RCC 7860 (cell line): ENCODE measurements at regions not wholly inside any gene's neighbourhood (a gene's known extent, or its start where the extent isn't known, plus 50 kb on each side); places are given as distances from the start of the nearest gene placed in this dataset.
A peak's percentile ranks its signal among the peaks of the same experiment; 100 is the strongest.
"Not testable (repeated sequence)": the region's sequence is repeated elsewhere in the genome, so short reads cannot be mapped to it uniquely, and the experiment has no call there.

Experiments
- DNase-seq: peaks from one replicate; pipeline ENCODE4 v3.0.0-alpha.2; 2015; ENCODE audit warnings: low spot score
- FAIRE-seq: peaks from 2 replicates; lab custom pipeline; 2012; peaks lifted over from hg19 to GRCh38; lab: Jason Lieb, UNC

DNA sequence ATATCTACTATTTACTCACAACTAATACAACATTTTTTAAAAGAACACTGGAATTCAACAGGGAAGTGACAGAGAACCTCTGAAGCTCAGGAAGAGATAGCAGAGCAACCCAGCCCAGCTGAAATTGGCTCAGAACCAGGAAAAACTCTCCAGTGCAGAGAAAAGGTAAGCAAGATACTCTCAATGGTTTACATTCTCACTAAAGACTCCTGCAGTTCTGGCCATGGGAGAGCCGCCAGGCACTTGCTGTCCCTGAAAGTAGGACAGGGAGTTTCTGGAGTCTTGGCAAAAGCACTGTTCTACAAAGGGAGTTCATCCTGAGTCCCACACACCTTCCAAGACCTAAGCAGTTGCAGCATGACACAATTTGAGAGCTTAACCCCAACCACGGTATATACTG lies 330.8 kb downstream of the TRIM36 start:
- FAIRE-seq (no peak), DNase-seq (no peak)

GRCh38 chr5:114830114-114830513 lies 339.6 kb downstream of the TRIM36 start:
- FAIRE-seq (no peak), DNase-seq (no peak)

DNA sequence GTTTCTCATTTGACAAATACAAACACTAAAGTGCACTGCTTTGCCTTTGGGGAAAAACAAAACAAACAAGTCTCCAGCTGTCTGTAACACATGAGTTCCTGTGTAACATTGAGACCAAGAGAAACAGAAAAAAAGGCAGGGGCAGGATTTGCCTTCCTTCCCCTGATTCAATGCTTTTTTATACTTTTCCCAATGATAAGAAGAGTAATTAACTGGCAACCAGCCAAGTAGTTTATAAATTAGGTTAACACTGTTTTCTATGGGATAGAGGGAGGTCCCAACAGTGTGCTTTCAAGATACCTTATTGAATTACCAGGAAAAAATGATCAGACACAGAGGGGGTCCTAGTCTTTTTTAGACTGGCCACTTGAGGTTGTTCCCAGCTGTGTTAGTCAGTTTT lies 346.8 kb downstream of the TRIM36 start:
- DNase-seq (no peak), FAIRE-seq (no peak)

DNA sequence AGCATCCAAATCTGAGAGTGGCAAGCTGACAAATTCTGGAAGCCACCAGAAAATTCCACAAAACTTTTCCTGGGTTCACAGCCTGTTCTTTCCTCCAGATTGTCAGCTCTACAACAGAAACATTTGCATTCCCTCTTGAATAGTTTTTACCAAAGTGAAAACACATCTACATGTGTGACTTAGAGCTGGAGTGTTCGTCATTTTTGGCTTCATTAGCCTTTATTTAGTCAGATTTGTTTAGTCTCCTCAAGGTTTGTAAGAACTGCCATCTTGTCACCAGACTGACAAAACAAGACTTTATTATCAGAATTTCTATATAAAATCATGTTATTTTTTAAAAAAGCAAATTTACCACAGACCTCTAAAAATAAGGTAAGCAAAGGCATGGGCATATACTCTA lies 347.3 kb downstream of the TRIM36 start:
- FAIRE-seq (no peak), DNase-seq (no peak)

GRCh38 chr5:114790403-114790792 lies 379.3 kb downstream of the TRIM36 start:
- FAIRE-seq (no peak), DNase-seq (no peak)

DNA sequence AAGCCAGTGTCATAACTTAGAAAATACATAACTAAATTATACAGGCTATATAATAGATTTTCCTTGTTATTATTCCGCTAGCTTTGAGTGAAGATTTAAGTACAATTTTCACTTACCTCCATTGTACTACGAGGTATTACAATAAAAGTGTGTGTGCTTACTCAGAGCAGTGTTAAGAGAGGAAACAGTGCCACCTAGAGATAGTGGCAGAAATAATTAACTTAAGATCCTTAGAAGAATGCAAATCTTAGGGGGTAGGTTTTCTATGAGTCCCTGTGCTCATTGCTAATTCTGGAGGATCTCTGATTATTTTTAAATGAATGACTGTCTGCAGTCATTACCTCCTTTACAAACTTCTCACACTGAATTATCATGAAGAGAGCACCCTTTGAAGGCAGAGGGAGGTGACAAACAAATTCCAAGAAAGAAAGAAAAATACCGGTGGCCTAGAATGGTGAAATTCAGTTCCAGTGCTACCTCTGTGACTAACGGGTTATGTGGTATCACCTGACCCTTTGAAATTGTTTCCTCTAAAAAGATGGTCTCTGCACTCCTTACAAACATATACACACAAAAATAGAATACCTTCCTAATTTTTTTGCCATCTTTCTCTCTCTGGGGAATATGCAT lies 379.8 kb downstream of the TRIM36 start:
- DNase-seq (peak; percentile 29), FAIRE-seq (peak; percentile 23)

DNA sequence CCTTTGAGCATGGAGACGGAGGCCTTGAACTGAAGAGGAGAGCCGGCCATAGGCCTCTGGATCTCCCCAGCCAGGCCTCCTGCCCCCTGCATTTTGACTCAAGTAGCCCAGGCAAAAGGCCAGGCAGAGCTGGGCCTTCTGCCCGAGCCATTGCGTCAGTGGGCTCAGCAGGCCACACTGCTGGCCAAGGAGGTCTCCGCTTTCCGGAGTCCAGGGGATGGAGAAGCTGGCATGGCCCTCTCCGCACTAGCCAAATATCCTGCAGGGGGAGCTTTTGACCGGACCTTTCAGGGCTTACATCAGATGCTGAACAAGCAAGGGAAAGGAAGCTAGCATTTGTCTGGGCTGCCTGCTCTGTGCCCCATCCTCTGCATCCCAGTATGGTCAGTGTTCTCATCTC lies 386.8 kb downstream of the TRIM36 start:
- no peak for DNase-seq
- FAIRE-seq = no peak

GRCh38 chr5:114782177-114782576 lies 387.5 kb downstream of the TRIM36 start:
- no peak for FAIRE-seq
- DNase-seq = no peak

DNA sequence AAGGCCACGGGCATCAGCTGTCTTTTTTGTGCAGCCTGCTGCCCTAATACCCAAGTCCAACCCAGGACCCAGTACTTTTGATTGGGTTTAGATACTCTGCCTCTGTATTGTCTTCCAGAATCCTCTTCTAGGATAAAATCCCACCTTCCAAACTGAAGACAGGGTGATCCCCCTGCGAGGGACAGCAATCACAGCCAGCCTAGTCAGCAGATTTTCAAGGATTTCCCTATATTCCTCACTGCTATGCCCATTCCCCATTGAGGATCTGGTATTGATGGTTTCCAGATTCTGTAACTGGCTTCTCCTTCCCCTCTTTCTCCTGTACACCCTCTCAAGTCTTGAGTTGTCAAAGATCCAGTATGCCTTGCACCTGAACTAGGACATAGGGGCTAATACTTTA lies 389.4 kb downstream of the TRIM36 start:
- DNase-seq (no peak), FAIRE-seq (no peak)

DNA sequence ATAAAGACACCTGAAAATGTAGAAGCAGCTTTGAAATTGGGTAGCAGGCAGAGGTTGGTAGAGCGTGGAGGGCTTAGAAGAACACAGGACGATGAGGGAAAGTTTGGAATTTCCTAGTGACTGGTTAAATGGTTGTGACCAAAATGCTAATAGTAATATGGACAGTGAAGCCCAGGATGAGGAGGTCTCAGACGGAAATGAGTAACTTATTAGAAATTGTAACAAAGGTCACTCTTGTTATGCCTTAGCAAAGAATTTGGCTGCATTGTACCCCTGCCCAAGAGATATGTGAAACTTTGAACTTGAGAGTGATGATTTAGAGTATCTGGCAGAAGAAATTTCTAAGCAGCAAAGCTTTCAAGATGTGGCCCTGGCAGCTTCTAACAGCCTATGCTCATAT lies 382.5 kb downstream of the KCNN2 start:
- no peak for DNase-seq
- no peak for FAIRE-seq

GRCh38 chr5:114734238-114734637 lies 372.4 kb downstream of the KCNN2 start:
- DNase-seq (no peak), FAIRE-seq (no peak)

DNA sequence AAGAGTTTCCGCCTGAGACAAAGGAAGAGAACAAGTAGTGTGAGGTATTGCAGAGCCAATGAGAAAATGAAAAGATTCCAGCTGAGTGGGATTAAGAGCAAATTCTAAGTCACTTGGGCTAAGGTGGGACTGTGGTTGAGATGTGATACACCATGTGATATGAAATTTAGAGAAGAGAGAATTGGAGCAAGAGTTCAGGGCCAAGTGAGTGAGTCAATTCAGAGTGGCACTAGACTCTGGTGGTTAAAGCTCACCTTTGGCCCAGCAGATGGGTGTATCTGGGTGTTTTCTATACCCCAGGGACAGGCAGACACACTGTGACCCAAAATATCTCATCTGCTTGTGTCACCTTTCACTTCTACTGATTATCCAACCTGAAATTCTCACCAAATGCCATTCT lies 368.1 kb downstream of the KCNN2 start:
- FAIRE-seq (no peak), DNase-seq (no peak)

- no peak for FAIRE-seq
- no peak for DNase-seq
Measured at GRCh38 chr5:114727358-114727757, 365.5 kb downstream of the KCNN2 start.

- FAIRE-seq (no peak), DNase-seq (no peak)
Measured at GRCh38 chr5:114726131-114726530, 364.3 kb downstream of the KCNN2 start.

- no peak for FAIRE-seq
- DNase-seq = no peak
Measured at GRCh38 chr5:114719268-114719667, 357.4 kb downstream of the KCNN2 start.

DNA sequence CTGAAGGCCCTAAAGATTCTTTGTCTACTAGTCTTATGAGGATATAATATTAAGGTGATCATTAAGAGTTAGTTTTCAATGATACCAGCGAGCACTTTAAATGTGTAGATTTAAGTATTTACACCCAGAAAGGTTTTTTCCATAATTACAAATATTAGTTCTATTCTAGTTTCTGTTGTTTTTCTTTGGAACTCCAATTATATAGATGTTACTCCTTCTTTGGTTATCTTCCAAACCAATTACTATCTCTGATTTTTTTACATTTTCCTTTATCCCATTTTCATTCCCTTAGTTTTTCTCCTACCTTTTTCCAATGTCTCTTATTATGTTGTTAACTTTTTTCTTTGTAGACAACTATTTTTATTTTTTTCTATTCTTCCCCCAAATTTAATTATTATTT lies 355.1 kb downstream of the KCNN2 start:
- FAIRE-seq (no peak), DNase-seq (no peak)

GRCh38 chr5:114704225-114704893 lies 342.5 kb downstream of the KCNN2 start:
- FAIRE-seq, DNase-seq: not testable (repeated sequence)

GRCh38 chr5:114702731-114703130 lies 340.9 kb downstream of the KCNN2 start:
- FAIRE-seq (no peak), DNase-seq (no peak)

DNA sequence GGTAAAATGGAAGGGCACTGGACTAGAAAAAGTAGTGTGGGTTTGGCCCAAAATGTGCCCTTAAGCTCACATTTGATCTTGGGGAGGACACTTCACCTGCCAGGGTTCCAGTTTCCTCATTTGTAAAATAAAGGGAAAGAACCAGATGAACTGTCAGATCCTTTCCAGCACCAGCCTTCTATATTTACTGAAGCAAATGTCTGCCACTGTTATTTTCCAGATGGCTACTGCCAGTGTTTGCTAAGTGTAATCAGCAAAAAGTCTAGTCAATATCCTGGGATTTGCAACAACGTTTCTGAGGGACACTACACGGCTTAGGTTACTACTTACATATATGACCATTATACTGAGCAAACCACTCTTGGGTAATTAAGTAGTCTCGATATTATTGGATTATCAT lies 340.3 kb downstream of the KCNN2 start:
- no peak for DNase-seq
- FAIRE-seq = no peak

DNA sequence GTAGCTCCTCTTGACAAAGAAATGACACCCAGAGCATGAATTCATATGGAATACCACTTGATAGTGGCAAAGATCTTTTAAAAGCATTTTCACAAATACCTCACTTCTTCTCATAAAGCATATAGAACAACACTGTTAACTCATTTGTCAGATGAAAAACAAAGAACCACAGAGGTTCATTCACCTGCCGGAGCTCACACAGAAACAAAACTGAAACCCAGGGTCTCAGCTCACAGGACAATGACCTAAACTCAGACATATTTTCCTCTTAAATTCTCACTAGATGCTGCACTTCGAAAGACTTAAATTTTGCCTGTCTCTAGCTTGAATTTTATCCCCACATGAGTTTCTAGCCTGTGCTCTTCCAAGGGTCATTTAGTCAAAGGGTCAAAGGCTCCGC lies 339.0 kb downstream of the KCNN2 start:
- DNase-seq (no peak), FAIRE-seq (no peak)

DNA sequence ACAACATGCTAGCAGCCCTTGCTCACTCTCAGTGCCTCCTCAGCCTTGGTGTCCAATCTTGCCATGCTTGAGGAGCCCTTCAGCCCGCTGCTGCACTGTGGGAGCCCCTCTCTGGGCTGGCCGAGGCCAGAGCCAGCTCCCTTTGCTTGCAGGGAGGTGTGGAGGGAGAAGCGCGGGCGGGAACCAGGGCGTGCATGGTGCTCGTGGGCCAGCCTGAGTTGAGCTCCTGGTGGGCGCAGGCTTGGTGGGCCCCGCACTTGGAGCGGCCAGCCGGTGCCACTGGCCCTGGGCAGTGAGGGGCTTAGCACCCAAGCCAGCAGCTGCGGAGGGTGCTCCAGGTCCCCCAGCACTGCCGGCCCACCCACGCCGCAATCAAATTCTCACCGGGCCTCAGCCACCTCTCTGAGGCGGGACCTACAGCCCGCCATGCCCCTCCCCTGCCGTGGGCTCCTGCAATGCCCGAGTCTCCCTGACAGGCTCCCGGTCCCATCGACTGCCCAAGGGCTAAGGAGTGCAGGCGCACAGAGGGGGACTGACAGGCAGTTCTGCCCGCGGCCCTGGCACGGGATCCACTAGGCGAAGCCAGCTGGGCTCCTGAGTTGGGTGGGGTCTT lies 333.5 kb downstream of the KCNN2 start:
- FAIRE-seq = no peak
- no peak for DNase-seq

- no peak for DNase-seq
- no peak for FAIRE-seq
Measured at GRCh38 chr5:114686356-114686755, 324.5 kb downstream of the KCNN2 start.
